Suprapubic skin (tissue), 4 donors: ENCODE measurements at regions not wholly inside any gene's neighbourhood (a gene's known extent, or its start where the extent isn't known, plus 50 kb on each side); places are given as distances from the start of the nearest gene placed in this dataset.

Experiments
- DNase-seq, 2 donors: peaks; one replicate each; pipeline ENCODE4 v3.0.0-alpha.2; 2019; ENCODE audit warnings: low spot score in 2 of 2
- H3K27ac ChIP-seq: fragments of 200-600 bp; sonication (generic); one replicate; pipeline ENCODE4 v1.5.1; 2019
- H3K27me3 ChIP-seq: fragments of 200-600 bp; sonication (generic); one replicate; pipeline ENCODE4 v1.5.1; 2019
- H3K36me3 ChIP-seq: fragments of 200-600 bp; sonication (generic); one replicate; pipeline ENCODE4 v1.5.1; 2019
- H3K4me1 ChIP-seq: fragments of 200-600 bp; sonication (generic); one replicate; pipeline ENCODE4 v1.5.1; 2019
- H3K4me3 ChIP-seq: fragments of 200-600 bp; sonication (generic); one replicate; pipeline ENCODE4 v1.5.1; 2019; ENCODE audit warnings: mild to moderate bottlenecking
- H3K9me3 ChIP-seq: fragments of 200-600 bp; sonication (generic); one replicate; pipeline ENCODE4 v1.5.1; 2019
- EP300 ChIP-seq: sonication (generic); formaldehyde crosslinking; IDR thresholded peaks from one replicate; pipeline ENCODE4 v1.6.1; 2017; ENCODE audit warnings: antibody characterized with exemption
- POLR2A ChIP-seq, 2 donors: fragments of 450-650 bp; IDR thresholded peaks; one replicate each; pipeline ENCODE4 v1.6.1; 2017; ENCODE audit warnings: antibody characterized with exemption in 2 of 2, mild to moderate bottlenecking in 2 of 2, moderate library complexity in 2 of 2
- POLR2AphosphoS5 ChIP-seq, 3 donors: sonication (generic); formaldehyde crosslinking; IDR thresholded peaks; one replicate each; pipeline ENCODE4 v1.6.1; 2017; ENCODE audit warnings: antibody characterized with exemption in 3 of 3
- WGBS: methylation state at CpG from one replicate; pipeline ENCODE4 v1.1.5; 2018; 5-methylcytosine and 5-hydroxymethylcytosine counted together
- TF ChIP-seq, protein P1 (sequence below), 2 donors: fragments of 200-600 bp in 1 of 2; fragments of 450-650 bp in 1 of 2; sonication (generic) in 1 of 2; IDR thresholded peaks; one replicate each; pipeline ENCODE4 v1.5.1; 2016 to 2019; ENCODE audit warnings: antibody characterized with exemption in 2 of 2, mild to moderate bottlenecking in 1 of 2, moderate library complexity in 1 of 2

DNA sequence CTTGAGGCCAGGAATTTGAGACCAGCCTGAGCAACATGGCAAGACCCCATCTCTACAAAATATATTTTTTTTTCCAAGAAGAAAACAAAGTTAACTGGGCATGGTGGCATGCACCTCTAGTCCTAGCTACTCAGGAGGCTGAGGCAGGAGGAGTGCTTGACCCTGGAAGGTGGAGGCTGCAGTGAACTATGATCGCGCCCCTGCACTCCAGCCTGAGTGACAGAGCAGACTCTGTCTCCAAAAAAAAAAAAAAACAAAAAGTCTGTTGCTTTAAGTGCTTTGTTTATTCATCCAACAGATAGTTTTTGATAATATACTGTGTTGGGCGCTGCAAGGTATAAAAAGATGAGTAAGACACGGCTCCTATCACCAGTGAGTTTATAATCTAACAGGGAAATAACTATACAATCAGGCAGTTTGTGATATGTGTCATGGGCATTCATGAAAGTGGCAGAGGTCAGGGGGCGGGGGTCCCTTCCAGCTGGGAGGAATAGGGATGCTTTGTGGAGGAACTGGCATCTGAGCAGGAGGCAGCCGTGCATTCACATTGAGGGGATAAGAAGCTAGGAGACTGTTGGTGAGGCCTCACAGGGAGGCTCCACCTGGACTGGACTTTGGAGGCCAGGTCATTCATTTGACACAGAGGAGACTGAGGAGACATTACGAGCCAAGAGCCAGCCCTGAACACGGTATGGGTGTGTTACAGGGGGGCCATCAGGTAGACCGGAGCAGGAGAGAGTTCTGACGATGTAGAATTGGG is 67.3 kb upstream of the ERRFI1 start:
- Histone ChIP-seq H3K36me3 (no peaks in the 10 kb centered on the region), H3K27me3 (no peaks in the 10 kb centered on the region), H3K27ac (no peak overlapping the region), H3K4me3 (no peak overlapping the region), H3K9me3 (no peaks in the 10 kb centered on the region), H3K4me1 (peaks cover 42% of the 10 kb centered on the region)
- TF ChIP-seq POLR2A (IDR thresholded peaks at IDR 0.05), result no peak
- no peak for TF ChIP-seq EP300
- no peak for TF ChIP-seq POLR2AphosphoS5 (IDR thresholded peaks at IDR 0.05)
- TF ChIP-seq, protein P1, sequence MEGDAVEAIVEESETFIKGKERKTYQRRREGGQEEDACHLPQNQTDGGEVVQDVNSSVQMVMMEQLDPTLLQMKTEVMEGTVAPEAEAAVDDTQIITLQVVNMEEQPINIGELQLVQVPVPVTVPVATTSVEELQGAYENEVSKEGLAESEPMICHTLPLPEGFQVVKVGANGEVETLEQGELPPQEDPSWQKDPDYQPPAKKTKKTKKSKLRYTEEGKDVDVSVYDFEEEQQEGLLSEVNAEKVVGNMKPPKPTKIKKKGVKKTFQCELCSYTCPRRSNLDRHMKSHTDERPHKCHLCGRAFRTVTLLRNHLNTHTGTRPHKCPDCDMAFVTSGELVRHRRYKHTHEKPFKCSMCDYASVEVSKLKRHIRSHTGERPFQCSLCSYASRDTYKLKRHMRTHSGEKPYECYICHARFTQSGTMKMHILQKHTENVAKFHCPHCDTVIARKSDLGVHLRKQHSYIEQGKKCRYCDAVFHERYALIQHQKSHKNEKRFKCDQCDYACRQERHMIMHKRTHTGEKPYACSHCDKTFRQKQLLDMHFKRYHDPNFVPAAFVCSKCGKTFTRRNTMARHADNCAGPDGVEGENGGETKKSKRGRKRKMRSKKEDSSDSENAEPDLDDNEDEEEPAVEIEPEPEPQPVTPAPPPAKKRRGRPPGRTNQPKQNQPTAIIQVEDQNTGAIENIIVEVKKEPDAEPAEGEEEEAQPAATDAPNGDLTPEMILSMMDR (IDR thresholded peaks at IDR 0.05), result no peak
- no peak for DNase-seq
- WGBS, result 92% methylated on average over 10 of the region's 10 CpGs

DNA sequence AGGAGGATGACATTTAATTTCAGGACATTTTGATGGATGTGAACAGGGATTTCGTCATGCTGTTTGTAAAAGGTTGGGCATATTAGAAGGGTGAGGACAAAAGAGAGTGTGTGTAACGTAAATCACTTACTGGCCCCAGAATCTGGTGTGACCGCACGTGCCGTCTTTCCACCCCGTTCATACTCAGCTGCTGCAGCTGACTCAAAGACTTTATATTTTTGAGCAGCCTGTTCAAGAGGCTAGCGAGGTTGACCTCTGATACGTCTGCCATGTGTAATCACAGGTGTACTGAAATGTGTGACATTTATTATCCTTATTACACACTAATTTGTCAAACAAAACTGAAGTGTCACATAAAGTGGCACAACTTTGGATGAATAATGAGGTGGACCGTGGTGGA is 66.5 kb upstream of the ERRFI1 start:
- WGBS, result 95% methylated on average over 9 of the region's 9 CpGs
- Histone ChIP-seq H3K27ac (no peak overlapping the region), H3K36me3 (no peaks in the 10 kb centered on the region)

DNA sequence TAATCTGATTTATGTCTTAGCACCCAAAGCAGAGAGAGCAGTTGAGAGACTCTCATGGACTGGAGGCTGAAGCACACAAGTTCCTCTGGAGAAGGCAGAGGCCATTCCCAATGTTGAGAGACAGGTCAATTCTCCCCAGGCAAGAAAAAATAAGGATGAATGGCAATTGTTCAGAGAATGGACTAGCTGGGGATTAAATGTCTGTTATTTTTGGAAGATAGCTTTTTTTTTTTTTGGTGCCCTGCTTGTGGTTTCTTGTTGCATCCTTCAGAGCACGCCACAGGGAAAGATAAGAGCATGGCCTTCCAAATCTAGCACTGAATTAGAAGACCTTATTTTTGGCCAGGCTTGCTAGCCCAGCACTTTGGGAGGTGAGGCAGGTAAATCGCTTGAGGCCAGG is 65.6 kb upstream of the ERRFI1 start:
- H3K4me1 ChIP-seq, result peaks cover 25% of the 10 kb centered on the region
- WGBS, result 80% methylated on average over 2 of the region's 2 CpGs

More for the DNA sequence above, 66.5 kb upstream of the ERRFI1 start:
- no peak for DNase-seq
- TF ChIP-seq POLR2AphosphoS5 (IDR thresholded peaks at IDR 0.05) (no peak), EP300 (no peak), POLR2A (IDR thresholded peaks at IDR 0.05) (no peak)
- TF ChIP-seq, protein P1 (IDR thresholded peaks at IDR 0.05), result no peak
- no peak overlapping the region for H3K4me3 ChIP-seq
- peaks cover 34% of the 10 kb centered on the region for H3K4me1 ChIP-seq
- no peaks in the 10 kb centered on the region for H3K9me3 ChIP-seq
- no peaks in the 10 kb centered on the region for H3K27me3 ChIP-seq

DNA sequence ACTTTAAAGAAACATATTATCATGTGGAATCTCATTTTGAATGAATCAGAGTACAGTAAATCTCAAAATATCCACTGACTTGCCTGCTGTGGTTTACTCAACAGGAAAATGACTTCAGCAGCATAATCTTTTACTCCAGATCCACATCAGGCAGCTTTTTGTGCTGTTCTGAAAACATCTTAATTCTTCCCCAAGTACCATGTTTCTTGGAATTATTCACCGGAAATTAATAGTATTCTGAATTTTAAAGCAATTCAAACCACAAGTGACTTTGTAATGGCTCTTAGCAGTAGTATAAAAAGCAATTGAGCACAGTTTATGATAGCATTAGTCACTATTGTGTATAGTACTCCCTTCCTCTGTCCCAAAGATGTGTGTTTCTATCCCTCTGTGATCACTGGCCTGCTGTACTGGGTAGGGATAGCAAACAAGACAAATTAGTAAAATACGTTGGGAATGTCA is 64.2 kb upstream of the ERRFI1 start:
- peaks cover 16% of the 10 kb centered on the region for H3K4me1 ChIP-seq
- H3K4me3 ChIP-seq, result no peak overlapping the region
- H3K36me3 ChIP-seq, result no peaks in the 10 kb centered on the region
- TF ChIP-seq POLR2A (IDR thresholded peaks at IDR 0.05) (no peak), POLR2AphosphoS5 (IDR thresholded peaks at IDR 0.05) (no peak), EP300 (no peak)
- TF ChIP-seq, protein P1 (IDR thresholded peaks at IDR 0.05), result no peak
- no peaks in the 10 kb centered on the region for H3K9me3 ChIP-seq
- 73% methylated on average over 2 of the region's 2 CpGs for WGBS
- no peak for DNase-seq
- H3K27me3 ChIP-seq, result no peaks in the 10 kb centered on the region
- no peak overlapping the region for H3K27ac ChIP-seq

More for the DNA sequence above, 65.6 kb upstream of the ERRFI1 start:
- no peaks in the 10 kb centered on the region for H3K9me3 ChIP-seq
- no peaks in the 10 kb centered on the region for H3K36me3 ChIP-seq
- no peak overlapping the region for H3K27ac ChIP-seq
- TF ChIP-seq POLR2A (IDR thresholded peaks at IDR 0.05) (no peak), POLR2AphosphoS5 (IDR thresholded peaks at IDR 0.05) (no peak), EP300 (no peak)
- TF ChIP-seq, protein P1 (IDR thresholded peaks at IDR 0.05), result no peak
- no peak for DNase-seq
- H3K4me3 ChIP-seq, result no peak overlapping the region
- no peaks in the 10 kb centered on the region for H3K27me3 ChIP-seq

DNA sequence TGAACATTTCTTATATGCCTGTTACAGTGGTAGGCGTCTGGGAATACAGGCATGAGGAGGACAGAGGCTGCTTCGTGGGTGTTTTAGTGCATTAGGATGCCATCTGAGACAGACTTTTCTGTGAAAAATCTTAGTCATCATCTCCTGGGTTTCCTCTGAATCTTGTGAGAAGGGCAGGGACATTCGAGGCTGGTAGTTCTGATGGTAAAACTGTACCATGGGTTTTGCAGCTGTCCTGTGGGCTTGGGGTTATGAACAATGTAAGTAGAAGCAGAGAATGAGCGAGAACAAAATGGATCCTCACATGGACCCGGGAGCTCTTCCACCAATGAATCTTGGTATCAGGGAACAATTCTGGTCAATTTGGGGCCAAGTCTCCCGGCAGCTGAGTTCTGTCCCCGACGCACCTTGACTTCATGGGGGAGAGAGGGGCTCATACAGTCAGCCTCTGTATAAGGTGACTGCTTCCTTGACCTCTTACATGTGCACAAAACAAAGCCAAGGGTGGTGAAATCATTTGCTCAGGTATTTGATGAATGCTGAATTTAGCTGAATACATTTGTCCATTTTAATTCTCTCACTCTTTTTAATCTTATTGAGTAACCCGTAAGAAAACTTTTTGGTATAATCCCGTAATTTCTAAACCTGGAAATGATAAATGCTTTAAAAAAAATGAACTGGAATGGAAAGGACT is 63.6 kb upstream of the ERRFI1 start:
- Histone ChIP-seq H3K9me3 (no peaks in the 10 kb centered on the region), H3K4me1 (peaks cover 11% of the 10 kb centered on the region), H3K4me3 (no peak overlapping the region), H3K27me3 (no peaks in the 10 kb centered on the region), H3K36me3 (no peaks in the 10 kb centered on the region), H3K27ac (no peak overlapping the region)
- TF ChIP-seq, protein P1 (IDR thresholded peaks at IDR 0.05), result no peak
- TF ChIP-seq POLR2A (IDR thresholded peaks at IDR 0.05) (no peak), EP300 (no peak), POLR2AphosphoS5 (IDR thresholded peaks at IDR 0.05) (no peak)
- WGBS, result 73% methylated on average over 10 of the region's 10 CpGs
- no peak for DNase-seq
